ENCODE measurements at regions not wholly inside any gene's neighbourhood (a gene's known extent, or its start where the extent isn't known, plus 50 kb on each side); places are given as distances from the start of the nearest gene placed in this dataset.

DNA sequence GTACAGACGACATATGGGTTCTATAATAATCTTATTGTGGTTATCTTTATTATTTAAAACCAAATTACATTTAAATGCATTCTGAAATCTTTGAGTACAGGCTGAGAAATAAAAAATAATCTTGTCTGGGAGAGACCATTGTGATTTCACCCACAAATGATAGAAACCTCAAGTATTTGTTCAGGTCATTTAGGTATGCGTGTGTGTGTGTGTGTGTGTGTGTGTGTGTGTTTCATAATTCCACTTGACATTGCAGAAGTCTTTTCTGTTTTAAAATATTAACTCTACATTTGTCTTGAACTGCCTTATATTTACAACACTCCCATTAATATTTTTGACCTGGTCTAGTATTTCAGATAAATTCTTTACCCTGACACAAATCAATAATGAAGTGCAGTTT, 126.9 kb downstream of the SPRY2 start:
- ChIA-PET CTCF (ENCODE audit: partially characterized antibody) (no interaction called here), POLR2A (ENCODE audit: partially characterized antibody) (no interaction called here)
- Mint-ChIP-seq H3K27me3 (no peaks in the 10 kb centered on the region), H3K9me3 (peaks cover 0 to 7% (median 0%) of the 10 kb centered on the region in 8 donors), H3K4me3 (no peak overlapping the region), H3K4me1 (no peaks in the 10 kb centered on the region), H3K36me3 (no peaks in the 10 kb centered on the region), H3K27ac (no peak overlapping the region)
- intact Hi-C loops (cut with micrococcal nuclease): no loop called here
- no peaks in the 10 kb centered on the region for H3K36me3 ChIP-seq (ENCODE audit: insufficient read depth, low read length)
- DNase-seq: no peak
- no peaks in the 10 kb centered on the region for H3K27me3 ChIP-seq (ENCODE audit: insufficient read depth, low read length)
- no peaks in the 10 kb centered on the region for H3K9me3 ChIP-seq (ENCODE audit: control insufficient read depth in 1 of 2, low read length in 2 of 2)
- H3K4me3 ChIP-seq (ENCODE audit: low read length in 2 of 2): no peak overlapping the region
- no peak overlapping the region for H3K27ac ChIP-seq (ENCODE audit: low read depth, low read length)
- H3K4me1 ChIP-seq (ENCODE audit: insufficient read depth, low read length): no peaks in the 10 kb centered on the region

DNA sequence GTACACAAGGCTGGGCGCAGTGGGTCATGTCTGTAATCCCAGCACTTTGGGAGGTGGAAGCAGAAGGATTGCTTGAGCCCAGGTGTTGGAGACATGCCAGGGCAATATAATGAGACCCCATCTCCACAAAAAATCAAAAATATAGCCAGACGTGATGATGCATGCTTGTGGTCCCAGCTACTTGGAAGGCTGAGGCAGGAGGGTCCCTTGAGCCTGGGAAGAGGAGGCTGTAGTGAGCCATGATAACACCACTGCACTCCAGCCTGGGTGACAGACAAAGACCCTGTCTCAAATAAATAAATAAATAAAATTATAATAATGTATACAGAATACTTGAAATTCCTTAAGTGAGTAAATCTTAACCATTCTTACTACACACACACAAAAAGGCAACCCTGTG, 127.7 kb downstream of the SPRY2 start:
- CTCF ChIA-PET (ENCODE audit: partially characterized antibody): no interaction called here
- no peak overlapping the region for H3K27ac ChIP-seq (ENCODE audit: low read depth, low read length)
- no peaks in the 10 kb centered on the region for H3K36me3 Mint-ChIP-seq
- H3K36me3 ChIP-seq (ENCODE audit: insufficient read depth, low read length): no peaks in the 10 kb centered on the region
- intact Hi-C loops (cut with micrococcal nuclease): no loop called here
- POLR2A ChIA-PET (ENCODE audit: partially characterized antibody): no interaction called here
- no peaks in the 10 kb centered on the region for H3K27me3 Mint-ChIP-seq
- H3K4me3 Mint-ChIP-seq: no peak overlapping the region
- no peaks in the 10 kb centered on the region for H3K4me1 ChIP-seq (ENCODE audit: insufficient read depth, low read length)
- H3K4me3 ChIP-seq (ENCODE audit: low read length in 2 of 2): no peak overlapping the region
- no peaks in the 10 kb centered on the region for H3K4me1 Mint-ChIP-seq
- peaks cover 0 to 7% (median 0%) of the 10 kb centered on the region in 8 donors for H3K9me3 Mint-ChIP-seq
- DNase-seq: no peak
- no peak overlapping the region for H3K27ac Mint-ChIP-seq
- no peaks in the 10 kb centered on the region for H3K9me3 ChIP-seq (ENCODE audit: control insufficient read depth in 1 of 2, low read length in 2 of 2)
- H3K27me3 ChIP-seq (ENCODE audit: insufficient read depth, low read length): no peaks in the 10 kb centered on the region

DNA sequence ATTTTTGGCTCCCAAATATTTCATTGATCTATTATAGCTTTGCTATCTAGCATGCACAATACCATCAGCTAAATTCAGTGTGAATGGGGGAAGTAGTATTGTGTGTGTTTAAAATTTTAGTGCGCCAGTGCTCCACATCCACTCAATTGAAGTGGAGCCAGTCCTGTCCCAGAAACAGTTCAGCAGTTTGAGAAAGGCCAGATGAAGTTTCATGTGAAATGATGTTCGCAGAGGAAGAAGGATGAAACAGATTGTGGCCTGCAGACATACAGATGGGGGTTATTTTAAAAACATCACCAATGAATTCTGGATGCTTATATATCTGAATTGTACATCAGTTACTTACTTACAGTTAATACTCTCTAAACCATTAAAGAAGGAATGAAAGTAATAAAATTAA, 129.4 kb downstream of the SPRY2 start:
- no peaks in the 10 kb centered on the region for H3K4me1 Mint-ChIP-seq
- H3K27me3 ChIP-seq (ENCODE audit: insufficient read depth, low read length): no peaks in the 10 kb centered on the region
- no peaks in the 10 kb centered on the region for H3K36me3 ChIP-seq (ENCODE audit: insufficient read depth, low read length)
- no peaks in the 10 kb centered on the region for H3K4me1 ChIP-seq (ENCODE audit: insufficient read depth, low read length)
- CTCF ChIA-PET (ENCODE audit: partially characterized antibody): no interaction called here
- no peaks in the 10 kb centered on the region for H3K9me3 ChIP-seq (ENCODE audit: control insufficient read depth in 1 of 2, low read length in 2 of 2)
- intact Hi-C loops (cut with micrococcal nuclease): no loop called here
- H3K9me3 Mint-ChIP-seq: peaks cover 0 to 7% (median under 1%) of the 10 kb centered on the region in 8 donors
- no peak overlapping the region for H3K4me3 Mint-ChIP-seq
- H3K27ac ChIP-seq (ENCODE audit: low read depth, low read length): no peak overlapping the region
- no peaks in the 10 kb centered on the region for H3K36me3 Mint-ChIP-seq
- H3K27me3 Mint-ChIP-seq: no peaks in the 10 kb centered on the region
- POLR2A ChIA-PET (ENCODE audit: partially characterized antibody): no interaction called here
- H3K27ac Mint-ChIP-seq: no peak overlapping the region
- no peak overlapping the region for H3K4me3 ChIP-seq (ENCODE audit: low read length in 2 of 2)
- no peak for DNase-seq

DNA sequence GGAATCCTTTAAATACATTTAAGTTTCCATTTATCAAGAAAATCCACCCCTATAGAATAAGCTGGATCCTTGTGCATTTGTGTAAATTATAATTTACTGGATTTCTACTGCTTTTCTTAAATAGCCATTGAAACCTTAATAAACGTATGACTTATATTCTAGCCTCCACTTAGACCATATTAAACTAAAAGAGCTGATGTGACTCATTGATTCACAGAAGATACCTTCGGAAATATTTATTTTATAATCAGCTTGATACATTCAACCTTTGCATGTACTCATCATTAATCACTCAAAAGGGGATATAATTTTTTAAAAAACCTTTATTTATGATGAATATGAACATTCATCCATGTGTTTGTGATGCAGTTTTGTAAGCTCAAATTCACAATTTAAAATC, 136.3 kb downstream of the SPRY2 start:
- POLR2A ChIA-PET (ENCODE audit: partially characterized antibody): no interaction called here
- CTCF ChIA-PET (ENCODE audit: partially characterized antibody): no interaction called here
- H3K27me3 Mint-ChIP-seq: peaks cover 0 to 1% of the 10 kb centered on the region in 2 donors
- no peak for DNase-seq
- H3K4me3 Mint-ChIP-seq: no peak overlapping the region
- Histone ChIP-seq H3K27me3 (ENCODE audit: insufficient read depth, low read length) (no peaks in the 10 kb centered on the region), H3K4me3 (ENCODE audit: low read length in 2 of 2) (no peak overlapping the region), H3K36me3 (ENCODE audit: insufficient read depth, low read length) (no peaks in the 10 kb centered on the region), H3K9me3 (ENCODE audit: control insufficient read depth in 1 of 2, low read length in 2 of 2) (no peaks in the 10 kb centered on the region), H3K27ac (ENCODE audit: low read depth, low read length) (no peak overlapping the region), H3K4me1 (ENCODE audit: insufficient read depth, low read length) (no peaks in the 10 kb centered on the region)
- no peaks in the 10 kb centered on the region for H3K4me1 Mint-ChIP-seq
- H3K36me3 Mint-ChIP-seq: no peaks in the 10 kb centered on the region
- intact Hi-C loops (cut with micrococcal nuclease): no loop called here
- H3K9me3 Mint-ChIP-seq: peaks cover 0 to 7% (median 2%) of the 10 kb centered on the region in 8 donors
- no peak overlapping the region for H3K27ac Mint-ChIP-seq

DNA sequence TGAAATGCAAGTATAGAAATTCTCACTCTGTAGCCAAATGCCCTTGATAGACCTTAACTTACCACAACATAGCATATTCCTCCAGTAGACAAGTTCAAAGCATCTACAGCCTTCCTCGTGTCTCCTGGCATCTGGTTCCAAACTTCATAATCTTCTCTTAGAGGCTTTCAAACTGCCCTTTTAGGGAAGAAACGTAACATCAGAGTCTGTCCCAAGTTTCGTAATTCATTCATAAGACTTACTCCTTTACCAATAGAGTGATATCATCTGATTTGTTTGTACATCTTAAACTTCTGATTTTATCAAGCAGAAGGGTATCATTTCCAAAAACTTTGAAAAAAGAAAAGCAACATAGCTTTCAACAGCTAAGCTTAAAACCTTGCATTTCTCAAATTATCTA, 137.4 kb downstream of the SPRY2 start:
- Histone ChIP-seq H3K27ac (ENCODE audit: low read depth, low read length) (no peak overlapping the region), H3K36me3 (ENCODE audit: insufficient read depth, low read length) (no peaks in the 10 kb centered on the region), H3K4me1 (ENCODE audit: insufficient read depth, low read length) (no peaks in the 10 kb centered on the region), H3K4me3 (ENCODE audit: low read length in 2 of 2) (no peak overlapping the region), H3K9me3 (ENCODE audit: control insufficient read depth in 1 of 2, low read length in 2 of 2) (no peaks in the 10 kb centered on the region), H3K27me3 (ENCODE audit: insufficient read depth, low read length) (no peaks in the 10 kb centered on the region)
- H3K36me3 Mint-ChIP-seq: no peaks in the 10 kb centered on the region
- intact Hi-C loops (cut with micrococcal nuclease): no loop called here
- peaks cover 0 to 7% (median 3%) of the 10 kb centered on the region in 8 donors for H3K9me3 Mint-ChIP-seq
- ChIA-PET POLR2A (ENCODE audit: partially characterized antibody) (no interaction called here), CTCF (ENCODE audit: partially characterized antibody) (no interaction called here)
- H3K4me3 Mint-ChIP-seq: no peak overlapping the region
- no peak overlapping the region for H3K27ac Mint-ChIP-seq
- peaks cover 0 to 1% of the 10 kb centered on the region in 2 donors for H3K27me3 Mint-ChIP-seq
- no peaks in the 10 kb centered on the region for H3K4me1 Mint-ChIP-seq
- DNase-seq: no peak

DNA sequence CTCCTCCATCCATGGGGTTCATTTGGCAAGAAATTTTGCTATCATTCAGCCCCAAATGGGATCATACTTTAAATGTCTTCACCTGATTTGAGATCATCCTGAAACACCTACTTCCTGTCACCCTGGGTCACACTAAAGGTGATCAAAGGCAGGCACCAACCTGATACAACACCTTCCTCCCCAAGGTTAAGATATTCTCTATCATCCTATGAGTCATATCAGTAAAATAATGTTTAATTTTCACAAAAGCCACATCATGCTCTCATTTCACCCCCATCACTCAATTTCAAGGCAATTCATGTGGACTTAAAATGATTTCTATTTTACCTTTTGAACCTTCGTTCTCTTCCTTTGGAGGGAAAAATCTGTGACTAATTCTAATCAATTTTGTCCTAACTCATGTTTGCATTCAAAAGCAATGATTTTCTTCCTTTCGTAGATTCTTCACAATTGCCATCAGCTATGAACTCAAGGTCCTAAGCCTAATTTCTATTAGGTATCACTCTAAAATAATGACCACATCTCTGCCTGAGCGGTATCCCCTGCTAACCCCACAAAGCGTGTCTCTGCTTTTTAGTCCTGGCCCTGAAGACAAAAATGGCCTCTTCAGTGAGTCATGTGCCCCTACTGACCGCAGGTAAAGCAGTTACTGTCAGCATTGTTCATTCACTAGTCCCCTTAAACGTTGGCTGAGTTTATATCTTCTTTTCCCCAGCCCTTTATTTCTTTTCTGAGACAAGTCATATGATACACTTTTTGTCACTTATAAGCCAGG, 139.0 kb downstream of the SPRY2 start:
- Histone ChIP-seq H3K27me3 (ENCODE audit: insufficient read depth, low read length) (no peaks in the 10 kb centered on the region), H3K27ac (ENCODE audit: low read depth, low read length) (no peak overlapping the region), H3K9me3 (ENCODE audit: control insufficient read depth in 1 of 2, low read length in 2 of 2) (no peaks in the 10 kb centered on the region), H3K36me3 (ENCODE audit: insufficient read depth, low read length) (no peaks in the 10 kb centered on the region), H3K4me1 (ENCODE audit: insufficient read depth, low read length) (no peaks in the 10 kb centered on the region), H3K4me3 (ENCODE audit: low read length in 2 of 2) (no peak overlapping the region)
- H3K9me3 Mint-ChIP-seq: peaks cover 0 to 7% (median 0%) of the 10 kb centered on the region in 8 donors
- no peaks in the 10 kb centered on the region for H3K36me3 Mint-ChIP-seq
- intact Hi-C loops (cut with micrococcal nuclease): no loop called here
- peaks cover 0 to 1% of the 10 kb centered on the region in 2 donors for H3K27me3 Mint-ChIP-seq
- no peak for DNase-seq
- no peak overlapping the region for H3K4me3 Mint-ChIP-seq
- H3K4me1 Mint-ChIP-seq: no peaks in the 10 kb centered on the region
- no peak overlapping the region for H3K27ac Mint-ChIP-seq
- ChIA-PET POLR2A (ENCODE audit: partially characterized antibody) (no interaction called here), CTCF (ENCODE audit: partially characterized antibody) (no interaction called here)

DNA sequence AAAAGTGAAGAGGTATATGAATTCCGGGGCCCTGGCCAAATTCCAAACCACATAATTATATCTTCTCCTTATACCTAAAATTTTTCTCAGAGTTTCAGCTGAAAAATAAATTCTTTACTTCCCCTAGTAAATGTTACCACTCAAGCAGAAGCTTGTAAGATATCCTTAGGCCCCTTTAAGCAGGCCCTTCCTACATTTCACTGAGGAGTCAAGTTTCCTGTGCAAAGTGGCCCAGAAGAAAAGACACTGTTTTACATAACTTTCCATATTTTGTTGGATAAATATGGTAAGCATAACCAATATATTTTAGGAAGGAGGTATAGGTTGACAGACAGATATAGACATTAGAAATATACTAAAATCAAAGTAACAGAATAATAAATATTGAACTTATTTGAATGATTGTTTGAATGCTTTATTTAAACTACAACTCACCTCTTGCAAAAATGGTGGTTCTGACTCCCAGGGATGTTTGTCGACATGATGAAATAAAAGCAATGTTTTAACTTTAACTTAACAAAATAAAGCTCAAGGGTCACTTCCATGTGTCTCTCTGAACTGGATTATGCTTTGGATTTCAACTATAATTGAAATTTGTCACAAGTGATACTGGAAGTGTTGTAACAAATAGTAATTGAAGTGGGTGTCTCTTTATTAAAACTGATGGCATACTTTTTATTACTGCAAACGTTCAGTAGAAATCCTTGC, 141.2 kb downstream of the SPRY2 start:
- no peak overlapping the region for H3K27ac Mint-ChIP-seq
- CTCF ChIA-PET (ENCODE audit: partially characterized antibody): no interaction called here
- Histone ChIP-seq H3K36me3 (ENCODE audit: insufficient read depth, low read length) (no peaks in the 10 kb centered on the region), H3K27ac (ENCODE audit: low read depth, low read length) (no peak overlapping the region), H3K27me3 (ENCODE audit: insufficient read depth, low read length) (no peaks in the 10 kb centered on the region), H3K4me3 (ENCODE audit: low read length in 2 of 2) (no peak overlapping the region), H3K9me3 (ENCODE audit: control insufficient read depth in 1 of 2, low read length in 2 of 2) (no peaks in the 10 kb centered on the region), H3K4me1 (ENCODE audit: insufficient read depth, low read length) (no peaks in the 10 kb centered on the region)
- DNase-seq: no peak
- H3K27me3 Mint-ChIP-seq: no peaks in the 10 kb centered on the region
- intact Hi-C loops (cut with micrococcal nuclease): no loop called here
- H3K4me3 Mint-ChIP-seq: no peak overlapping the region
- no peaks in the 10 kb centered on the region for H3K4me1 Mint-ChIP-seq
- H3K36me3 Mint-ChIP-seq: no peaks in the 10 kb centered on the region
- peaks cover 0 to 4% (median 0%) of the 10 kb centered on the region in 8 donors for H3K9me3 Mint-ChIP-seq
- POLR2A ChIA-PET (ENCODE audit: partially characterized antibody): no interaction called here

Data from CD4-positive, alpha-beta memory T cell (primary cell).